Liver (tissue), 8 donors: ENCODE measurements at regions not wholly inside any gene's neighbourhood (a gene's known extent, or its start where the extent isn't known, plus 50 kb on each side); places are given as distances from the start of the nearest gene placed in this dataset.
A peak's percentile ranks its signal among the peaks of the same experiment; 100 is the strongest.

ENCODE experiments used
- DNase-seq: peaks from one replicate; pipeline ENCODE4 v3.0.0-alpha.2; 2017; ENCODE audit warnings: low spot score
- H3K27ac ChIP-seq, 2 donors: one replicate each; pipeline ENCODE4 v1.7.0; 2013; ENCODE audit warnings: inconsistent platforms in 2 of 2, low read length in 2 of 2, control low read depth in 1 of 2, low read depth in 1 of 2, mild to moderate bottlenecking in 1 of 2
- H3K27me3 ChIP-seq, 4 donors: one replicate each; pipeline versions ENCODE4 v1.6.1 to v1.7.0; 2013; ENCODE audit warnings: low read length in 3 of 4, inconsistent platforms in 1 of 4, mild to moderate bottlenecking in 1 of 4, moderate library complexity in 1 of 4; ENCODE audit not compliant: control insufficient read depth in 4 of 4, insufficient read depth in 4 of 4
- H3K36me3 ChIP-seq, 4 donors: one replicate each; pipeline versions ENCODE4 v1.6.1 to v1.7.0; 2013; ENCODE audit warnings: low read length in 3 of 4, mild to moderate bottlenecking in 3 of 4, low read depth in 1 of 4, moderate library complexity in 1 of 4; ENCODE audit not compliant: control insufficient read depth in 4 of 4, insufficient read depth in 3 of 4
- H3K4me1 ChIP-seq, 4 donors: one replicate each; pipeline versions ENCODE4 v1.6.1 to v1.7.0; 2013; ENCODE audit warnings: low read length in 3 of 4, mild to moderate bottlenecking in 3 of 4, moderate library complexity in 1 of 4; ENCODE audit not compliant: control insufficient read depth in 4 of 4, insufficient read depth in 4 of 4
- H3K4me3 ChIP-seq, 3 donors: one replicate each; pipeline versions ENCODE4 v1.6.1 to v1.7.0; 2013; ENCODE audit warnings: low read length in 3 of 3, control low read depth in 1 of 3, low read depth in 1 of 3, mild to moderate bottlenecking in 1 of 3
- H3K9ac ChIP-seq, 2 donors: one replicate each; pipeline ENCODE4 v1.7.0; 2013; ENCODE audit warnings: low read length in 2 of 2, mild to moderate bottlenecking in 2 of 2, moderate library complexity in 2 of 2, control low read depth in 1 of 2, low read depth in 1 of 2
- H3K9me3 ChIP-seq, 4 donors: one replicate each; pipeline versions ENCODE4 v1.6.1 to v1.7.0; 2013; ENCODE audit warnings: low read length in 3 of 4; ENCODE audit not compliant: control insufficient read depth in 4 of 4
- EGR1 ChIP-seq, 2 donors: IDR thresholded peaks; 2 replicates each; pipeline ENCODE4 v1.6.1; 2016 to 2018; ENCODE audit warnings: antibody characterized with exemption in 2 of 2, low read depth in 2 of 2
- FOXA2 ChIP-seq: IDR thresholded peaks from 2 replicates; pipeline ENCODE4 v1.6.1; 2016; ENCODE audit warnings: antibody characterized with exemption
- GABPA ChIP-seq, 2 donors: IDR thresholded peaks in 1 of 2; conservative IDR thresholded peaks in 1 of 2; 2 replicates each; pipeline ENCODE4 v1.6.1; 2016; ENCODE audit warnings: antibody characterized with exemption in 2 of 2, mild to moderate bottlenecking in 1 of 2, moderate library complexity in 1 of 2
- HNF4A ChIP-seq, 2 donors: conservative IDR thresholded peaks; 2 replicates each; pipeline ENCODE4 v1.6.1; 2016; ENCODE audit warnings: antibody characterized with exemption in 2 of 2, mild to moderate bottlenecking in 2 of 2
- HNF4G ChIP-seq: IDR thresholded peaks from 2 replicates; pipeline ENCODE4 v1.6.1; 2016; ENCODE audit warnings: antibody characterized with exemption
- NR2F2 ChIP-seq: IDR thresholded peaks from 2 replicates; pipeline ENCODE4 v1.6.1; 2016; ENCODE audit warnings: antibody characterized with exemption
- RAD21 ChIP-seq, 2 donors: IDR thresholded peaks; 2 replicates each; pipeline ENCODE4 v1.6.1; 2016; ENCODE audit warnings: antibody characterized with exemption in 2 of 2, mild to moderate bottlenecking in 2 of 2
- RXRA ChIP-seq, 2 donors: IDR thresholded peaks; 2 replicates each; pipeline ENCODE4 v1.6.1; 2017 to 2018; ENCODE audit warnings: antibody characterized with exemption in 2 of 2, mild to moderate bottlenecking in 1 of 2
- SP1 ChIP-seq: IDR thresholded peaks from 2 replicates; pipeline ENCODE4 v1.6.1; 2018; ENCODE audit warnings: antibody characterized with exemption, mild to moderate bottlenecking
- TAF1 ChIP-seq: conservative IDR thresholded peaks from 2 replicates; pipeline ENCODE4 v1.6.1; 2016; ENCODE audit warnings: antibody characterized with exemption, mild to moderate bottlenecking
- YY1 ChIP-seq: IDR thresholded peaks from 2 replicates; pipeline ENCODE4 v1.6.1; 2016; ENCODE audit warnings: antibody characterized with exemption, mild to moderate bottlenecking
- WGBS: extraction: QIAGEN DNeasy Blood & Tissue Kit; methylation state at CpG from one replicate; pipeline ENCODE4 v1.1.7; 2013; 5-methylcytosine and 5-hydroxymethylcytosine counted together
- TF ChIP-seq, protein P1 (sequence below): IDR thresholded peaks from 2 replicates; pipeline ENCODE4 v1.6.1; 2016; ENCODE audit warnings: antibody characterized with exemption
- TF ChIP-seq, protein P2 (sequence below): fragments of 150-350 bp; IDR thresholded peaks from 2 replicates; pipeline ENCODE4 v1.5.1; 2017; ENCODE audit warnings: improper control_type of control experiment, low read depth, low read length; ENCODE audit not compliant: missing input control
- TF ChIP-seq, protein P3 (sequence below): IDR thresholded peaks from 2 replicates; pipeline ENCODE4 v1.6.1; 2016; ENCODE audit warnings: antibody characterized with exemption, mild to moderate bottlenecking
- TF ChIP-seq, protein P4 (sequence below): IDR thresholded peaks from 2 replicates; pipeline ENCODE4 v1.6.1; 2016; ENCODE audit warnings: antibody characterized with exemption
- TF ChIP-seq, protein P5 (sequence below): IDR thresholded peaks from 2 replicates; pipeline ENCODE4 v1.6.1; 2016; ENCODE audit warnings: antibody characterized with exemption
- donor health status: healthy.
- donor health status: healthy.
- donor health status: healthy.
- donor health status: healthy.
- donor health status: healthy.

DNA sequence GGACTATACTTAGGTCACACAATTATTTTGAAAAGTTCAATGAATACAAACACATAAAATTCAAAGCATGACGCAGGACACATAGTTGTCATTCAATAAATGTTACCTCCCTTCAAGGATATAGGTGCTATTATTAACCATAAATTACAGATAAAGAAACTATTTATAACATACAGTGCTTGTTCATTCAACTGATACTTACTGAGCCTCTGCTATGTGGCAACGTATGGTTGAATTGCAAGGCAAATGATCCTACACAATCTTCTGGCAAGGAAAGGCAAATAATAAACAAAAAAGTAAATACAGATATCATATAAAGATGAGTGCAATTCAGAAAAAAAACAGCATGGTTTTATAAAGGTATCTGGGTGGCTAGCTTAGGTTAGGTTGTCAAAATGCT is 614.7 kb downstream of the LTN1 start:
- DNase-seq: no peak
- TF ChIP-seq, protein P1, sequence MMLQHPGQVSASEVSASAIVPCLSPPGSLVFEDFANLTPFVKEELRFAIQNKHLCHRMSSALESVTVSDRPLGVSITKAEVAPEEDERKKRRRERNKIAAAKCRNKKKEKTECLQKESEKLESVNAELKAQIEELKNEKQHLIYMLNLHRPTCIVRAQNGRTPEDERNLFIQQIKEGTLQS: no peak
- TF ChIP-seq HNF4A (conservative IDR thresholded peaks at IDR 0.05): no peak
- TF ChIP-seq FOXA2: no peak
- TF ChIP-seq, protein P2, sequence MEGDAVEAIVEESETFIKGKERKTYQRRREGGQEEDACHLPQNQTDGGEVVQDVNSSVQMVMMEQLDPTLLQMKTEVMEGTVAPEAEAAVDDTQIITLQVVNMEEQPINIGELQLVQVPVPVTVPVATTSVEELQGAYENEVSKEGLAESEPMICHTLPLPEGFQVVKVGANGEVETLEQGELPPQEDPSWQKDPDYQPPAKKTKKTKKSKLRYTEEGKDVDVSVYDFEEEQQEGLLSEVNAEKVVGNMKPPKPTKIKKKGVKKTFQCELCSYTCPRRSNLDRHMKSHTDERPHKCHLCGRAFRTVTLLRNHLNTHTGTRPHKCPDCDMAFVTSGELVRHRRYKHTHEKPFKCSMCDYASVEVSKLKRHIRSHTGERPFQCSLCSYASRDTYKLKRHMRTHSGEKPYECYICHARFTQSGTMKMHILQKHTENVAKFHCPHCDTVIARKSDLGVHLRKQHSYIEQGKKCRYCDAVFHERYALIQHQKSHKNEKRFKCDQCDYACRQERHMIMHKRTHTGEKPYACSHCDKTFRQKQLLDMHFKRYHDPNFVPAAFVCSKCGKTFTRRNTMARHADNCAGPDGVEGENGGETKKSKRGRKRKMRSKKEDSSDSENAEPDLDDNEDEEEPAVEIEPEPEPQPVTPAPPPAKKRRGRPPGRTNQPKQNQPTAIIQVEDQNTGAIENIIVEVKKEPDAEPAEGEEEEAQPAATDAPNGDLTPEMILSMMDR: no peak
- no peak for TF ChIP-seq YY1
- TF ChIP-seq HNF4G: no peak
- TF ChIP-seq RAD21 (IDR thresholded peaks at IDR 0.05): no peak
- TF ChIP-seq, protein P3, sequence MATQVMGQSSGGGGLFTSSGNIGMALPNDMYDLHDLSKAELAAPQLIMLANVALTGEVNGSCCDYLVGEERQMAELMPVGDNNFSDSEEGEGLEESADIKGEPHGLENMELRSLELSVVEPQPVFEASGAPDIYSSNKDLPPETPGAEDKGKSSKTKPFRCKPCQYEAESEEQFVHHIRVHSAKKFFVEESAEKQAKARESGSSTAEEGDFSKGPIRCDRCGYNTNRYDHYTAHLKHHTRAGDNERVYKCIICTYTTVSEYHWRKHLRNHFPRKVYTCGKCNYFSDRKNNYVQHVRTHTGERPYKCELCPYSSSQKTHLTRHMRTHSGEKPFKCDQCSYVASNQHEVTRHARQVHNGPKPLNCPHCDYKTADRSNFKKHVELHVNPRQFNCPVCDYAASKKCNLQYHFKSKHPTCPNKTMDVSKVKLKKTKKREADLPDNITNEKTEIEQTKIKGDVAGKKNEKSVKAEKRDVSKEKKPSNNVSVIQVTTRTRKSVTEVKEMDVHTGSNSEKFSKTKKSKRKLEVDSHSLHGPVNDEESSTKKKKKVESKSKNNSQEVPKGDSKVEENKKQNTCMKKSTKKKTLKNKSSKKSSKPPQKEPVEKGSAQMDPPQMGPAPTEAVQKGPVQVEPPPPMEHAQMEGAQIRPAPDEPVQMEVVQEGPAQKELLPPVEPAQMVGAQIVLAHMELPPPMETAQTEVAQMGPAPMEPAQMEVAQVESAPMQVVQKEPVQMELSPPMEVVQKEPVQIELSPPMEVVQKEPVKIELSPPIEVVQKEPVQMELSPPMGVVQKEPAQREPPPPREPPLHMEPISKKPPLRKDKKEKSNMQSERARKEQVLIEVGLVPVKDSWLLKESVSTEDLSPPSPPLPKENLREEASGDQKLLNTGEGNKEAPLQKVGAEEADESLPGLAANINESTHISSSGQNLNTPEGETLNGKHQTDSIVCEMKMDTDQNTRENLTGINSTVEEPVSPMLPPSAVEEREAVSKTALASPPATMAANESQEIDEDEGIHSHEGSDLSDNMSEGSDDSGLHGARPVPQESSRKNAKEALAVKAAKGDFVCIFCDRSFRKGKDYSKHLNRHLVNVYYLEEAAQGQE: no peak
- no peak for TF ChIP-seq RXRA (IDR thresholded peaks at IDR 0.05)
- TF ChIP-seq EGR1 (IDR thresholded peaks at IDR 0.05; ENCODE audit: low read depth in 2 of 2): no peak
- TF ChIP-seq NR2F2: no peak
- no peak for TF ChIP-seq GABPA (IDR thresholded peaks at IDR 0.05 in 1 of 2, conservative IDR thresholded peaks at IDR 0.05 in 1 of 2)
- TF ChIP-seq SP1: no peak
- TF ChIP-seq TAF1: no peak
- TF ChIP-seq, protein P4, sequence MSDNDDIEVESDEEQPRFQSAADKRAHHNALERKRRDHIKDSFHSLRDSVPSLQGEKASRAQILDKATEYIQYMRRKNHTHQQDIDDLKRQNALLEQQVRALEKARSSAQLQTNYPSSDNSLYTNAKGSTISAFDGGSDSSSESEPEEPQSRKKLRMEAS: no peak
- TF ChIP-seq, protein P5, sequence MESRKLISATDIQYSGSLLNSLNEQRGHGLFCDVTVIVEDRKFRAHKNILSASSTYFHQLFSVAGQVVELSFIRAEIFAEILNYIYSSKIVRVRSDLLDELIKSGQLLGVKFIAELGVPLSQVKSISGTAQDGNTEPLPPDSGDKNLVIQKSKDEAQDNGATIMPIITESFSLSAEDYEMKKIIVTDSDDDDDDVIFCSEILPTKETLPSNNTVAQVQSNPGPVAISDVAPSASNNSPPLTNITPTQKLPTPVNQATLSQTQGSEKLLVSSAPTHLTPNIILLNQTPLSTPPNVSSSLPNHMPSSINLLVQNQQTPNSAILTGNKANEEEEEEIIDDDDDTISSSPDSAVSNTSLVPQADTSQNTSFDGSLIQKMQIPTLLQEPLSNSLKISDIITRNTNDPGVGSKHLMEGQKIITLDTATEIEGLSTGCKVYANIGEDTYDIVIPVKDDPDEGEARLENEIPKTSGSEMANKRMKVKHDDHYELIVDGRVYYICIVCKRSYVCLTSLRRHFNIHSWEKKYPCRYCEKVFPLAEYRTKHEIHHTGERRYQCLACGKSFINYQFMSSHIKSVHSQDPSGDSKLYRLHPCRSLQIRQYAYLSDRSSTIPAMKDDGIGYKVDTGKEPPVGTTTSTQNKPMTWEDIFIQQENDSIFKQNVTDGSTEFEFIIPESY: no peak
- Histone ChIP-seq H3K27me3 (no peaks in the 10 kb centered on the region), H3K27ac (no peak overlapping the region), H3K9me3 (no peaks in the 10 kb centered on the region), H3K4me1 (peaks cover 2 to 35% (median 20%) of the 10 kb centered on the region in 4 donors), H3K4me3 (peak overlapping the region in 1 of 3 donors; percentile 11), H3K9ac (no peak overlapping the region), H3K36me3 (no peaks in the 10 kb centered on the region)
- WGBS: 88% methylated on average over 2 of the region's 2 CpGs
